GM12878 (cell line): ENCODE measurements at regions not wholly inside any gene's neighbourhood (a gene's known extent, or its start where the extent isn't known, plus 50 kb on each side); places are given as distances from the start of the nearest gene placed in this dataset.

ENCODE experiments used
- ATAC-seq: fragments of 200-7000 bp; cut with Tn5 transposase; 3 replicates; pipeline ENCODE4 v1.9.1; 2020; ENCODE audit warnings: mild to moderate bottlenecking, moderate library complexity
- BruUV-seq: library from RNA; stranded (reverse); fragments of 400-500 nt; replicated peaks from 2 replicates; lab custom pipeline; 2021; lab: Mats Ljungman, UMichigan
- CTCF ChIA-PET: fragments of 300-600 bp; sonication (Branson Sonifier 250); formaldehyde crosslinking; extraction: SDS; loops from one replicate; lab custom pipeline; 2021; ENCODE audit warnings: inconsistent platforms; lab: Yijun Ruan, JAX
- POLR2A ChIA-PET: fragments of 350-600 bp; formaldehyde crosslinking; extraction: SDS; loops from one replicate; lab custom pipeline; 2021; ENCODE audit warnings: inconsistent platforms; lab: Charles Lee
- RAD21 ChIA-PET: fragments of 300-600 bp; sonication (Branson Sonifier 250); formaldehyde crosslinking; loops from one replicate; lab custom pipeline; 2023; ENCODE audit warnings: antibody characterized with exemption; ENCODE audit not compliant: unreplicated experiment; lab: Charles Lee
- SMC1A ChIA-PET: fragments of 300-600 bp; sonication (Branson Sonifier 250); formaldehyde crosslinking; loops from one replicate; lab custom pipeline; 2023; ENCODE audit not compliant: unreplicated experiment, uncharacterized antibody; lab: Charles Lee
- DNase-seq: peaks from one replicate; pipeline ENCODE4 v3.0.0-alpha.2; 2011; ENCODE audit warnings: low read depth, low spot score
- FAIRE-seq: peaks from 3 replicates; lab custom pipeline; 2011; peaks lifted over from hg19 to GRCh38; lab: Jason Lieb, UNC
- H2AFZ ChIP-seq: 2 replicates; pipeline ENCODE4 v1.6.0; 2011; ENCODE audit warnings: low read depth, low read length, control low read depth; ENCODE audit not compliant: control insufficient read depth
- H3K27ac ChIP-seq: 2 replicates; pipeline ENCODE4 v1.5.1; 2011; ENCODE audit warnings: control low read depth; ENCODE audit not compliant: control insufficient read depth, insufficient read depth
- H3K27me3 ChIP-seq, 2 experiments: replicated peaks in 1 of 2; 2 replicates each; pipeline versions ENCODE4 v1.6.0 to v1.6.1; 2011; ENCODE audit warnings: low read length in 1 of 2; ENCODE audit not compliant: control insufficient read depth in 2 of 2, insufficient read depth in 2 of 2
- H3K36me3 ChIP-seq, 2 experiments: 2 replicates each; pipeline ENCODE4 v1.5.1; 2011; ENCODE audit warnings: low read length in 1 of 2; ENCODE audit not compliant: control insufficient read depth in 2 of 2, insufficient read depth in 2 of 2
- H3K4me1 ChIP-seq: 2 replicates; pipeline ENCODE4 v1.6.1; 2011; ENCODE audit warnings: mild to moderate bottlenecking, low read length, moderate library complexity, mixed read lengths; ENCODE audit not compliant: control insufficient read depth, insufficient read depth
- H3K4me2 ChIP-seq: 2 replicates; pipeline ENCODE4 v1.6.0; 2011; ENCODE audit warnings: control low read depth; ENCODE audit not compliant: control insufficient read depth, insufficient read depth
- H3K4me3 ChIP-seq: fragments of 200-600 bp; sonication (generic); 2 replicates; pipeline ENCODE4 v1.5.1; 2016
- H3K79me2 ChIP-seq: 2 replicates; pipeline ENCODE4 v1.6.0; 2011; ENCODE audit warnings: low read length; ENCODE audit not compliant: control insufficient read depth, insufficient read depth
- H3K9ac ChIP-seq: 2 replicates; pipeline ENCODE4 v1.8.0; 2011; ENCODE audit warnings: low read length, control low read depth, mixed read lengths; ENCODE audit not compliant: control insufficient read depth, insufficient read depth
- H3K9me3 ChIP-seq: replicated peaks from 3 replicates; pipeline ENCODE4 v1.5.1; 2011; ENCODE audit warnings: mild to moderate bottlenecking, low read length; ENCODE audit not compliant: control insufficient read depth, insufficient read depth
- H4K20me1 ChIP-seq: 2 replicates; pipeline ENCODE4 v1.6.0; 2011; ENCODE audit not compliant: control insufficient read depth, insufficient read depth
- BCLAF1 ChIP-seq: fragments of 450-650 bp; IDR thresholded peaks from 2 replicates; pipeline ENCODE4 v1.6.1; 2017; ENCODE audit warnings: antibody characterized with exemption, mild to moderate bottlenecking, moderate library complexity
- CEBPB ChIP-seq, 2 experiments: fragments of 150-350 bp in 1 of 2; IDR thresholded peaks; 2 replicates each; pipeline ENCODE4 v1.6.1; 2012 to 2014; ENCODE audit warnings: low read depth in 2 of 2, low read length in 2 of 2, borderline replicate concordance in 1 of 2, inconsistent platforms in 1 of 2
- CREB1 ChIP-seq: IDR thresholded peaks from 2 replicates; pipeline ENCODE4 v1.6.1; 2012; ENCODE audit warnings: low read depth, mild to moderate bottlenecking, inconsistent platforms
- DPF2 ChIP-seq: fragments of 450-650 bp; IDR thresholded peaks from 2 replicates; pipeline ENCODE4 v1.6.1; 2017; ENCODE audit warnings: mild to moderate bottlenecking
- E2F4 ChIP-seq: IDR thresholded peaks from 2 replicates; pipeline ENCODE4 v1.6.1; 2012; ENCODE audit warnings: low read depth, low read length, improper control_type of control experiment
- GABPA ChIP-seq: IDR thresholded peaks from 2 replicates; pipeline ENCODE4 v1.6.1; 2014; ENCODE audit warnings: antibody characterized with exemption, low read depth, mild to moderate bottlenecking, inconsistent platforms
- IRF3 ChIP-seq: fragments of 450-650 bp; IDR thresholded peaks from 2 replicates; pipeline ENCODE4 v1.6.1; 2014; ENCODE audit warnings: mild to moderate bottlenecking
- KLF5 ChIP-seq: fragments of 450-650 bp; IDR thresholded peaks from 2 replicates; pipeline ENCODE4 v1.6.1; 2014; ENCODE audit warnings: mild to moderate bottlenecking; ENCODE audit not compliant: partially characterized antibody
- MTA3 ChIP-seq: IDR thresholded peaks from 2 replicates; pipeline ENCODE4 v1.6.1; 2012; ENCODE audit warnings: low read length, inconsistent platforms, borderline replicate concordance
- NRF1 ChIP-seq: conservative IDR thresholded peaks from 2 replicates; pipeline ENCODE4 v1.6.1; 2011; ENCODE audit warnings: mild to moderate bottlenecking, low read depth, low read length, improper control_type of control experiment
- PKNOX1 ChIP-seq: fragments of 450-650 bp; IDR thresholded peaks from 2 replicates; pipeline ENCODE4 v1.6.1; 2016; ENCODE audit warnings: mild to moderate bottlenecking
- RAD21 ChIP-seq: IDR thresholded peaks from 2 replicates; pipeline ENCODE4 v1.6.1; 2011; ENCODE audit warnings: mild to moderate bottlenecking, low read depth, low read length, moderate library complexity; ENCODE audit not compliant: insufficient read depth
- RUNX3 ChIP-seq: IDR thresholded peaks from 2 replicates; pipeline ENCODE4 v1.6.1; 2012; ENCODE audit warnings: low read length, inconsistent platforms
- SMARCA5 ChIP-seq: fragments of 450-650 bp; IDR thresholded peaks from 2 replicates; pipeline ENCODE4 v1.6.1; 2017; ENCODE audit warnings: mild to moderate bottlenecking
- USF2 ChIP-seq: IDR thresholded peaks from 2 replicates; pipeline ENCODE4 v1.6.1; 2011; ENCODE audit warnings: low read depth, low read length, improper control_type of control experiment, borderline replicate concordance
- ZBTB33 ChIP-seq: fragments of 450-650 bp; IDR thresholded peaks from 2 replicates; pipeline ENCODE4 v1.6.1; 2017; ENCODE audit warnings: mild to moderate bottlenecking
- WGBS: methylation state at CpG from one replicate; pipeline ENCODE4 v1.1.6; 2016; ENCODE audit warnings: low lambda C conversion rate; ENCODE audit not compliant: insufficient replicate concordance, insufficient coverage; ENCODE audit errors: missing lambda C conversion rate; 5-methylcytosine and 5-hydroxymethylcytosine counted together
- in situ Hi-C: fragments of 300-500 bp; cut with MboI; formaldehyde crosslinking; loops from 9 replicates; pipeline ENCODE4 v1.14.3; 2018; ENCODE audit warnings: mixed read lengths
- intact Hi-C: fragments of 100-400 bp; cut with micrococcal nuclease; formaldehyde crosslinking; loops from one replicate; pipeline ENCODE4 v1.14.2; 2022; ENCODE audit not compliant: unreplicated experiment

GRCh38 chrX:3501833-3502535 is 155.5 kb upstream of the MXRA5 start:
- H3K27ac ChIP-seq, result no peak overlapping the region
- CTCF ChIA-PET, result interaction anchor here (1.1 kb wide), 1 partner anchor 11 kb away, joined by 4 read pairs; no protein-coding TSS in a partner anchor
- TF ChIP-seq E2F4 (no peak), GABPA (no peak), RUNX3 (no peak), MTA3 (no peak), NRF1 (no peak), ZBTB33 (no peak), BCLAF1 (no peak), IRF3 (no peak), PKNOX1 (no peak), SMARCA5 (no peak), DPF2 (no peak), CEBPB (IDR thresholded peaks at IDR 0.05; ENCODE audit: borderline replicate concordance in 1 of 2, low read depth in 2 of 2, low read length in 2 of 2) (no peak), USF2 (no peak), KLF5 (no peak), CREB1 (no peak), RAD21 (no peak)

More at GRCh38 chrX:3501833-3502535, 155.5 kb upstream of the MXRA5 start:
- BruUV-seq, result no TSS peak
- Histone ChIP-seq H3K9me3 (no peaks in the 10 kb centered on the region), H3K27me3 (no peaks in the 10 kb centered on the region), H3K9ac (no peak overlapping the region), H4K20me1 (no peaks in the 10 kb centered on the region), H3K79me2 (no peaks in the 10 kb centered on the region), H2AFZ (no peak overlapping the region), H3K4me1 (no peaks in the 10 kb centered on the region), H3K36me3 (no peaks in the 10 kb centered on the region), H3K4me3 (no peak overlapping the region), H3K4me2 (no peak overlapping the region)
- FAIRE-seq (no peak), ATAC-seq (no peak), DNase-seq (no peak)
- intact Hi-C loops, result no loop called here
- in situ Hi-C loops, result no loop called here
- ChIA-PET RAD21 (no interaction called here), POLR2A (no interaction called here), SMC1A (no interaction called here)
- WGBS, result 52% methylated on average over 21 of the region's 21 CpGs
